Fibroblast of the conjunctiva (primary cell): ENCODE measurements at regions not wholly inside any gene's neighbourhood (a gene's known extent, or its start where the extent isn't known, plus 50 kb on each side); places are given as distances from the start of the nearest gene placed in this dataset.
"Not testable (repeated sequence)": the region's sequence is repeated elsewhere in the genome, so short reads cannot be mapped to it uniquely, and the experiment has no call there.

Source experiments
- DNase-seq: peaks from one replicate; pipeline ENCODE4 v3.0.0-alpha.2; 2010; ENCODE audit warnings: low read depth

- no peak for DNase-seq
Measured at GRCh38 chr13:64684108-64684507, 2546.0 kb downstream of the PCDH9 start.

DNA sequence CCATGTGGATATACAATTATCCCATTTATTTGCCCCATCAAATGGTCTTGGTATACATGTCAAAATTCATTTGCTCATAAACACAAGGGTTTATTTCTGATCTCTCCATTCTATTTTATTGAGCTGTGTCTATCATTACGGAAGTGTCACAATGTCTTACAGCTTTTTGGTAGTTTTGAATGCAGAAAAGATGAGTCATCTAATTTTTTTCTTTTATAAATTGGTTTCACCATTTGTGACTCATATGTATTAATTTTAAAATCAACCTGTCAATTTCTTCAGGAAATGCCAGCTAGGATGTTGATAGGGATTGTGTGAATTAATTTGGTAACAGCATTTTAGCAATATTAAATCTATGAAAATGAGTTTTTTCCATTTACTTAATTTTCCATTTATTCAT is 2549.4 kb downstream of the PCDH9 start:
- no peak for DNase-seq

DNA sequence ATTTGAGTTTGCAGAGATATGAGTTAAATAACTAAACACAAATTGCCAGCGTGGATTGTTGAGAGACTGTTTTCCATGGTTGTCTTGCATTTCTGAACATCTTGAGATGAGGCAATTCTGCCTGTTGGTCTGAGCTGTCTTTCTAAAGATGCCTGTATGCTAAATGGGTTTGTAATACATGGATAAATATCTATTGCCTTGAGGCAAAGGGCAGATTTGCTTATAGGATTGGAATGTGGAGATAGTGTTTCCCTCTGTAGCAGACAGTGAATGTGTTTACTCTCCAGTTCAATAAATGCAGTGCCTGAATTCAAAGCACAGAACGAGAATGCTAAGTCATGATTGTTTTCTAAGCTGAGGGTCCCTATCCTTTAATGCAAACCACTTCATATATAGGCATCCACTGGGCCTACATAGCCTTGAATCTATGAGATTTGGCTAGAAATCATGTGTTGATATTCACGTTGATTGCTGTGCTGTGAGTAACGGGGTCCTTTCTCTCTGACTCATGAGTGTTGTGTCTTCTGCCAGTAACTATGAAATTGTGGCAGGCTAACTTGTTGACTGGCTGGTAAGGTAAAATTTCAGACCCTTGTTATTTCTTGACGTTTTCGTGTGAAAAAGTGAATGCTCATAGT is 2554.8 kb downstream of the PCDH9 start:
- peak; percentile 65 for DNase-seq

DNA sequence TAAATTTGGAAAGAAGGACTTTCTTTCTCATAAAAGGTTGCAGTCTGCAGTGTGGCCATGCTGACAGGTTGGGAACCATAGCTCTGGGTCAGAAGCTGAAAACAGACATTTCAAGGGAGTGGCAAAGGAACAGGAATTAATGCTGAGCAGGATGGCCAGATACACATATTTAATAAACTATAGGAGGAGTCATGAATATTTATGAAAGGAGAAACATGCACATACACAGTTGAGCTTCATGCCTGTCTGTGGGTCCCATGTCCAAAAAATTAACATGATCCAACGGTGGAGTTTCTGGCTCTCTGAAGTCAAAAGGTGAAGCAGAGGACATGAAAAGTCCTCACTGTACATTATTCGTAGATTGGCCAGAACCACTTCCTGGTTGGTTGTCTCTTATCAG is 2556.0 kb downstream of the PCDH9 start:
- no peak for DNase-seq

DNA sequence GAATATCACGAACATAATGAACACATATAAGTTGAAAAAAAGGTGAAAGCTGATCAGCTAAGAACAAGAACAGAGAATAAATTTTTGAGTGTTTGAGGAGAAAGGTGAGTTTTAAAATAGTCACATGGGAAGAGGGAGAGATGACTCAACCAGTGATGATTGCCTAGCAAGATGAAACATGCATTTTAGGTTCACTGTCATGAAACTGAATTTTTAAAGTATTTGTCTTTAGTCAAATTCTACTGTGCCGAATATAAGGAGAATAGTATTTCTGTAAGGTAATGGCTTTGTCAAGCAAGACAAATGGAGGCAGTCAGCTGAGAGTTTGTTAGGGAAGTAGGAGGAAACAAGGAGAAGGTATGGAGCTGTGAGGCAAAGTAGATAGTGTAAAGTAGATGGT is 2557.4 kb downstream of the PCDH9 start:
- DNase-seq = no peak

DNA sequence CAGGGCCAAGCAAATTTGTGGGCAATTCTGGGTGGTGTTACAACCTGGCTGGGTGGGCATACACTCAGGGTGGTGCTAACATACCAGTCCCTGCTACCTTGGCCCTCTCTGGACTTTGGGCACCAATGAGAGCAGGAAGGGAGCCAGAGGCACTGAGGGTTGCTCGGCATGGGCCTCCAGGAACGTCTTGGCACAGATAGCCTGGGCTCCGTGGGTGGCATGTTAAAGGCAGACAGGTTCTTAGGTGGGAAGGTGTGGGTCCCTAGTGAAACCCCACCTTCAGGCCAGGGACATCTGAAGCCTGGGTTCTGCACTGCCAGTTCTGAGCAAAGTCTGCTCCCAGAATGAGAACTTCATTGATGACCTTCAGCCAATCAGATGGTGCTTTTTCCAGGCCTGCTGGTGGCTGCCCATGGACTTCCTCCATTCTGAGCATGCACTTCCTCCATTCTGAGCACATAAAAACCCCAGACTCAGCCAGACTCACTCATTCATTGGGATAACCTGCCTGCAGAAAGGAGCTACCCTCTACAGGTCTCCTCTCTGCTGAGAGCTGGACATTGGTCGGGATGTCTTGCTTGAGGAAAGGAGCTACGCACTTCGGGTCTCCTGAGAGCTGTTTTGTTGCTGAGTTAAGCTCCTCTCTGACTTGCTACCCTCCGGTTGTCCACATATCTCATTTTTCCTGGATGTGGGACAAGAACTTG is 2567.1 kb downstream of the PCDH9 start:
- DNase-seq = no peak

DNA sequence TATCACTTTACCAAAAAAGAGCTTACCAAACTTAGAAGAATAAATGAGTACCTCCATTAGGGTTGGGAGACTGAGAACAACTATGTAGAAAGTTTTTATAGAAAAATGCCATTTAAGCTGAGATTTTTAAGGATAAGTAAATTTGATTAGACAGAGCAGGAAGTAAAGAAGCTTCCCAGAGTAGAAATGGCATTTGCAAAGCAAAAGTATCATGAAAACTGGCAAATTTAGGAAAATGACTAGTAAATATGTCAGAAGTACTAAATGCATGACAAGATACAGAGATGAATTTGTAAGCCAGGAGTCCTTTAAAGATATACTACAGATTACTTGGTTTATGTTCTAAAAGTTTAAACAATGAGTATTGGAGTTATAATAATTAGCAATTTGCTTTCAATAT is 2581.8 kb downstream of the PCDH9 start:
- no peak for DNase-seq

DNA sequence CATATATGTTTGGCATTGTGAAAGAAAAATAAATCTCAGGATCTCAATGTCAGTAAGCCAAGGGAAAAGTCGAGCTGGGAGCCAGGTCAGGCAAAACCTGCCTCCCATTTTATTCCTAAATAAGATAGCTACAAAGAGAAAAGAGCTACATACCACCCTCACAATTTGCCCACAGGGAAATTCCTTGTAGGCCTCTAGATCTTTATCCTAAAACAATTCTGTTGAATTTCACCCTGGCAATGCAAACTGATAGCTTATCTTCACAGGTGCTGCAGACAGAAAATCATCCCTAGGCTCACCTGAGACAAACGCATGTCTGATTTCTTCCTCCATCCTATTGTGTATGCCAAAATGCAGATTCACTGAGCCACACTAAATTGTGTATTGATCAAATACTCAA is 2587.1 kb downstream of the PCDH9 start:
- no peak for DNase-seq

GRCh38 chr13:64640002-64640401 is 2590.1 kb downstream of the PCDH9 start:
- no peak for DNase-seq

DNA sequence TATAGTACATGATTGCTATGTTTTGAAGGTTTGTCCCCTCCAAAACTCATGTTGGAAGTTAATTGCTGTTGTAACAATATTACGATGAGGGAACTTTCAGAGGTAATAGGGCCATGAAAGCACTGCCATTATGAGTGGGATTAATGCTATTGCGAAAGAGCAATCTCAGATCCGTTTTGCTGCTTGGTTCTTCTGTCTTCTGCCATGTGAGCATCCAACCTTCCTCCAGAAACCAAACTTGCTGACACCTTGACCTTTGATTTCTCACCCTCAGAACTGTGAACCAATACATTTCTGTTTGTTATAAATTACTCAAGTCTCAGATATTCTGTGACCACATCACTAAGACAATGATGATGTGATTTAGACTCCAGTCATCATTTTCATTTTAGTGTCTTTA is 2590.9 kb downstream of the PCDH9 start:
- DNase-seq = no peak

- no peak for DNase-seq
Measured at GRCh38 chr13:64633948-64634347, 2596.2 kb downstream of the PCDH9 start.

DNA sequence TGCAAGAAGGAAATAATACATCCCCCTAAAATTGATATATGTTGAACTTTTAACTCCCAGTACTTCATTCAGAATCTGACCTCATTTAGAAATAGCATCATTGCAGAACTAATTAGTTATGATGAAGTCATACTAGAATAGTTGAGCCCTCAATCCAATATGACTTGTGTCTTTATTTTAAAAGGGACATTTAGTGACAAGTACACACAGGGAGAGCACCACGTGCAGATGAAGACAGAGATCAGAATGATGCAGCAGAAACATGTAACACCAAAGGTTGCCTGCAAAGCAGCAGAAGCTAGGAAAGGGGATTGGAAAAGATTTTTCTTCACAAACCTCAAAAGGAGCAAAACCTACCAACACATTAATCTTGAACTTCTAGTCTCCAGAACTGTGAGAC is 2602.5 kb downstream of the PCDH9 start:
- no peak for DNase-seq

DNA sequence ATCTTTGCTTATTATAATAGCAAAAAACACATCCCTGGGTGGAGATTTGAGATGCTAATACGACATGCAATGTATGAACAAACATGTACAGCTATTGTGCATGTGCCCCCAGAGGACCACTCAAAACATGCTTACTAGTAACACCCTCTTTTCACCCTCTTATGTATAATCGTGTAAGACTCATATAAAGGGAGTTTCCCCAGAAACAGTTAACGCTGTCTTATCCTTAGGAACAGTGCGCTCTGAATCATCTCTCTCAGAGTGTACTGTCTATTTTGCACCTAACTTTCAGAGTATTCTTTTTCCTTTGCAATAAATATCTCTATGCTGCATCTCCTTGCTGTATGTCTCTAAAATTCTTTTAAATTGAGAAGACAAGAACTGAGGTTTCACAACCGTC is 2604.0 kb downstream of the PCDH9 start:
- DNase-seq = no peak

- DNase-seq = no peak
Measured at GRCh38 chr13:64617231-64617630, 2612.9 kb downstream of the PCDH9 start.

DNA sequence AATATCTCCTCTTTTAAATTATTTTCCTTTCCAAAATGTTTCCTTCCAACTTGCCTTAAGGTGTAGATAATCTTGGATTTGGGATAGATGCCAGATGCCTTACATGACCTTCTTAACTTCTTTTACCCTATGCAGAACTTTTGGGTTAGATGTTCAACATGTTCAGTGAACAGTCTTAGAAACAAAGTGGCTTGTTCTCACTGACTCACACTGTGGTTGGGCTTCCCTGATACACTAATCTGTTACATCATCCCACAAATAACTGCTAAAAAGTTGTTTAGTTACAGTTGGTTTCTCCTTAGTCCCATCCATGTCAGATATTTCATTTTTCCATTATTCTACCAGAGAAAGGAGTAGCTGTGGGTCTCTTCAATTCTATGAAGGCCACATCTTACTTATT is 2638.2 kb downstream of the PCDH9 start:
- peak; percentile 2 for DNase-seq

DNA sequence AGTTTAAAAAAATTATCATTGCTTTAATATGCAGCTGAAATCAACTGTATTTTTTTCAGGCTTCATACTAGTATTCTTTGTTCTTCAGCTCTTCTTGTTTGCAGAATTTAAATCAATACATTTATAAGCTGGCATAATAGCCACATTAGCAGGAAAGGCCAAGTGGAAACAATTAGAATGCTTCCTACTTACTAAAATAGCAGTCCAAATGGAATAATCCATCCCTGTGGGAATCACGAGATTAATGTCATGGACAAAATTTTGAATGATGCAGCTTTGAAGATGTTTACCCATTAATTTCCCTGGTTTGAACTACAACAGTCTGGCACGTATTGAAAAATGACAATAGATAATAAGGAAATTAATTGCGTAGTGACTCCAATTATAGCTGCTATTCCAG is 2650.8 kb downstream of the PCDH9 start:
- no peak for DNase-seq

DNA sequence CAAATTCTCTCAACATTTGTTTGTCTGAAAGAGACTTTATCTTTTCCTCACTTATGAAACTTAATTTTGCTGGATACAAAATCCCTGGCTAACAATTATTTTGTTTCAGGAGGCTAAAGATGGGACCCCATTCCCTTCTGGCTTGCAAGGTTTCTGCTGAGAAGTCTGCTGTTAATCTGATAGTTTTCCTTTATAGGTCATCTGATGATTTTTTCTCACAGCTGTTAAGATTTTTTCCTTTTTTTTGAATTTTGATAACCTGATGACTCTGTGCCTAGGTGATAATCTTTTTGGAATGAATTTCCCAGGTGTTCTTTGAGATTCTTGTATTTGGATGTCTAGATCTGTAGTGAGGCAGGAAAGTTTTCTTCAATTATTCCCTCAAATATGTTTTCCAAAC is 2661.4 kb downstream of the PCDH9 start:
- no peak for DNase-seq

- not testable (repeated sequence) for DNase-seq
Measured at GRCh38 chr13:64558031-64558430, 2672.1 kb downstream of the PCDH9 start.

- no peak for DNase-seq
Measured at GRCh38 chr13:64556376-64556775, 2673.8 kb downstream of the PCDH9 start.

DNA sequence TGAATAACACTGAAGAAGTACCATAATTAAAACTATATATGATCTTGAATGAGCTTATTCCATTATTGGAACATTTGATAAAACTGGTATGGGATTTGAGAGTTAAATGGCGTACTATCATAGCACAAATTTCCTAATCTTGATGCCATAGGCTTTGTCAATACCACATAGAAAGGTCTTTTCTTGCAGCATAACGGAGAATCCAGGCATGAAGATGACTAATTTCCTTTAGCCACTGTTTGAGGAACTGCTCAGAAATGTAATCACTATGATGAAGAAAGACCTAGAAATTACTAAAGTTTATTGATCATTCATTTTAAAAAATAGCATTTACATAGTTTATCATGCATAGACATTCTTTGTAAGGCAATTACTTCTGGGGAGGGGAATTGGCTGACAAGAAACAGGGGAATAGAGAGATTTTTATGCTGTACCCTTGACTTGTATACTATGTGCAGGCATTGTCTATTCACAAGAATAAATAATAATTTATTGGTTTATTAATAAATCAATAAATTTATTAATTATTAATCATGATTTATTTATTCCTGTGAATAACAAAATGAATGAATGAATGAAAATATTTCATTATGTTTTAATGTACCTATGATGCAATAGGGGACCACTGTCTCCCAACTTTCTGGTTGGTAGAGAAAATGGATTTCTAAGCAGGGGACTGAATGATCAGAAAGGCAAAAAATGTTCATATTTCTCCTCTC is 2676.6 kb downstream of the PCDH9 start:
- no peak for DNase-seq

DNA sequence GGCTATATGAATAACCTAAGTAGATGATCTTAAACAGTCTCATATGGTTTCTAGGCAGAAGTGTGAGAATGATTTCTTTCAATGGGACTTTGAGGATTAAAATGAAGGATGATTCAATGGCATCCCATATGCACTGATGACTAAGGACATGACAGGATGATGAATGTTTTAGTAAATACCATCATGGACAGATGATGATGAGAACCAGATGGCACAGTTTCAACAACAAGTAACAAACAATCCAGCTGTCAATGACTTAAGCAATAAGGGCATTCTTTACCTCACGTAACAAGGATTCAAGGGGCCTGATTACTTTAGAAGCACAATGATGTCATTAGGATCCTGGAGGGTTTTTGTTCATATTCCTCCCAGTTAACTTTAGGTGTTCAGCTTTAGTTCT is 2678.4 kb downstream of the PCDH9 start:
- peak; percentile 81 for DNase-seq

DNA sequence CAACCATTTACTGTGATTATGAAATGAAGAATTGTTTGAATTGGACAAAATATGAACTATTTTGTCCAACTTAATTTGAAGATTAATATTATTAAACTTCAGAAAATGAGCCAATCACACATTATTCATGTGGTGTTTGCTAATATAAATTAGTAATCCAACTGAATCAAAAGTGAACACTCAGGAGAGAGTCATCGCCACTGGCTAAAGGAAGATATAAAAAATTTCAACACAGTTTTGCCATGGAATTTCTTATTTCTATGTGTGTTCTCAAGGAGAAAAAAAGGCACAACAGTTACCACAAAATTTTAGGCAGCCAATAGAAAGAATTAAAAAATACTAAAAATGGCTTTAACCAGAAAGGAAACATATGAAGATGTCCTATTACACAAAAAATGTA is 2683.8 kb downstream of the PCDH9 start:
- no peak for DNase-seq

- DNase-seq = no peak
Measured at GRCh38 chr13:64540976-64541375, 2689.2 kb downstream of the PCDH9 start.
